A172 (cell line): ENCODE measurements at regions not wholly inside any gene's neighbourhood (a gene's known extent, or its start where the extent isn't known, plus 50 kb on each side); places are given as distances from the start of the nearest gene placed in this dataset.

Experiments used
- DNase-seq: peaks from one replicate; pipeline ENCODE4 v3.0.0-alpha.2; 2015; ENCODE audit warnings: low spot score

DNA sequence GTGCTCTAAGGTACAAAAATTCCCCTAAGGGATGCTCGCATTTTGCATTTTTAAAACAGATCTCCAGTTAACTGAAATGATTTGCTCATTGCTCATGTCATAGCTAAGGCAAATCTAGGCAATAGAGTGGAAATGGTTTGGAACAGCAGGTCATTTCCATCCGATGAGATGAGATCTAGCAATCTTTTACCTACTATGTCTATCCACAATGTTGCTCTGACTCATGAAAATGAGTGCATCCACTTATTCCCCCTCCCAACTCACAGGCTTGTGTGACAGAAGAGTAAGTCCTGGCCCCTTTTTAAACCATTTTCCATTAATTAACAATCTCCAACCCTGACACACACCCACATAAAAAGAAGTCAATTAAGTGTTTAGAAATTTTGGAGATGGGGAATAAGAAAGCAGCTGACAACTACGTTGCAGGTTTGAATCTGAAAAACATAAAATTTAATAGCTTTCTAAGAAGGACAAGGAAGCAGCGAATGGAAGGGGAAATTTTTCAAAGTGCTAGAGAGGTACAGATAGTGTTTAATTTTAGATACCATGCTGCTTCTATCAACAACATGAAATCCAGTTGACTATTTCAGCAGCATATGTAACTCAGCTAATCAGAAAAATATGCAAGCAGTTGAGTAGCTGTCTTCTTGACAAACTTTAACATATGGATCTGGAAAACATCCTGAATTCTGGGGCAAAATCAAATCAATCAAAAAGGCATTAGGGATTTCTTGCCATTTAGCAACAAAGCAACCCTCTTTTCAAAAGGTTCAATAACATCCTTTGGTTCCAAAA, 112.0 kb downstream of the TMCO5A start:
- no peak for DNase-seq

DNA sequence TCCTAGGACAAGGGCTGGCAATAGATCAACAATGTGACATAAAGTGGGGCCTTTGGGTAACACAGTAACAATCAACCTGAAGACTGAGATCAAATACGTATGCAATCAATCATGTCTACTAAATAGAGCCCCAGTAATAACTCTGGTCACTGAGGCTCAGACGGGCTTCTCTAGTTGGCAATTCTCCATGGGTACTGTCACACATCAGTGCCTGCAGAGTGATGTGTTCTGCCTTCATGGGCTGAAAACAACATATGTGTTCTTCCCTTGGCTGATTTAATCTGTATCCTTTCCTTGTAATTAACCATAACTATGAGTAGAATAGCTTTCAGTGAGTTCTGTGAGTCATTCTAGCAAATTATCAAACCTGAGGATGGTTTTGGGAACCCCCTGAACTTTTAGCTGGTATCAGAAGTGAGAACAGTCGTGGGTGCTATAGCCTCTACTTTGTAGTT, 113.6 kb downstream of the TMCO5A start:
- no peak for DNase-seq

DNA sequence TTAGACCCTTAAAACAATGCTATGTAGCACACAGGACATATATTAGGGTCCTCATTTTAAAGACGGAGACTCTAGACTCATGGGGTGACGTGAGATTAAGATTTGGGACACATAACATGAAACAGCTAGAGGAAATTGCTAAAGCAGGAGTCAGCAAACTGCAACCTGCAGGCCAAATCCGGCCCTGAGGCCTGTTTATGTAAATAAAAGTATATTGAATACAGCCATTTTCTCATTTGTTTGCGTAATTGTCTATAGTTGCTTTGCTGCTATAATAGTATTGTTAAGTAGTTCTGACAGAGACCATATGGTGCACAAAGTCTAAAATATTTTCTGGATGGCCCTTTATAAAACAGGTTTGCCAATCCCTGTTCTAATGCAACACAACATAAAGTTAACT, 115.5 kb downstream of the TMCO5A start:
- DNase-seq = no peak

DNA sequence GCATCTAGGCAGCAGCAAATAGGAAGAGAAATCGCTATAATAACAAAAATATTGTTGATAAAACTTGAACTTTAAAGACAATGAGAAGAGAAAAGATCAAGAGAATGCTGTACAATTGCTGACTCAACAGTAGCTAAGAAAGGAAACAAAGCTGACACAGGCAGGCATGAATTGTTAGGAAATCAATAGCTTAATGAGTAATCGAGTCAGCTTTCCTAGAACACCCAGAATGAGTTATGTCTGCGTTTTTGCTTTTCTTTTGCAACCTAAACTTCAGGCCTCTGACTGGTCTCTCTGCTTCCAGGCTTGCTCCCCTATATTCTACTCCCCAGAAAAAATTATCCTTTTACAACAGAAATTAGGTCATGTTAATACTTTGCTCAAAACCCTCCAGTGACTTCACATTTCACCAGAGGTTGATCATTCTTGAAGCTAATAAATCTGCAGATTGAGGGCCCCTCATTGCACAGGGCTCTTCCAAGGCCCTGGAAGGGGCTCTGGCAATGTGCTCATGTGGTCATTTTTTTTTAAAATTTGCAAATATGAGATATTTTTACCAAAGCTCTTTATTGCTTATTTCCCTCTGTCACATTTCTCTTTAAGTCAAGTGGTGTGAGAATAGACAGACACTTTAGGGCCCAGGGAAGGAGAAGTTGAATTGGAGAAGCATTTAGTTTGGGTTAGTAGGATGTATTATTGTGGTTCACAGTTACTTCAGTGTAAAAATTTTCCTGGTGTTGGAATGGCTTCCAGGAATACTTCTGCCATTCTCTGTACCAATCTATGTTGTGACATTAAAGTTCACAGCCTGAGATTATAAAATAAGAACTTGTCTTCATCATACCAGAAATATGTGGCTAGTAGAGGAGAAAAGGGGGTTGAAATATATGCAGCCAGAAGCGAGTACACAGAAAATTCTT, 116.3 kb downstream of the TMCO5A start:
- no peak for DNase-seq

DNA sequence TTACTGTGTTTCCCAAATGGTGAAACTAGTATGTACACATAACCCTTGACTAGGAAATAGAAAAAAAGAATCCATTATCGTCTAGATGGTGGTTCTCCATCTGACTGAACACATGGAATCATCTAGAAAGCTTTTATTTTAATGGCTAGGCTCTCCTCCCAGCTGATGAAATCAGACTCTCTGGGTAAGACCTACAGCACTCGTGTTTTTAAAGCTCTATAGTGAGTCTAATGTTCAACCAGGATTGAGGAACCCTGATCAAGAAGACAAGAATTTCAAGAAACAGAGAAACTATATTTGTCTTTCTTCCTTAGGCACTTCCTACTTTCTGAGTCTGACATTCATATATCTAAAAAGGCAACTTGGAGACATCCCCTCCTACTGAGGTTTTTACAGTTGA, 118.8 kb downstream of the TMCO5A start:
- DNase-seq = no peak

DNA sequence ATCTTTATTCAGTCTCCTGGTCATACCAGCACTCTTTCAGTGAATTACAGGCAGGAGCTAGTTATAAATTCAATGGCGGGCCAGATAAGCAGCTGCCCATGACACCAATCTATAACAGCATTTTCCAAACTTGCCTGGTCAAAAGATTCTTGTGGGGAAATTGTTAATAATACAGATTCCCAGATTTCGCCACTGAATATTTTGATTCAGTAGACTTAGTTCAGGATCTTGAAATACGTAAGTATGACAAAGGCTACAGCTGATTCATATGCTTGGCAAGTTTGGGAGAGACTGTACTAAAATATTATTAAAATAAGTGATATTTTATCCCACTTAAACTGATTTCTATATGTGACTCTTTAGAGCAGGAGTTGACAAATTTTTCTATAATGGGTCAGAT, 119.3 kb downstream of the TMCO5A start:
- no peak for DNase-seq

DNA sequence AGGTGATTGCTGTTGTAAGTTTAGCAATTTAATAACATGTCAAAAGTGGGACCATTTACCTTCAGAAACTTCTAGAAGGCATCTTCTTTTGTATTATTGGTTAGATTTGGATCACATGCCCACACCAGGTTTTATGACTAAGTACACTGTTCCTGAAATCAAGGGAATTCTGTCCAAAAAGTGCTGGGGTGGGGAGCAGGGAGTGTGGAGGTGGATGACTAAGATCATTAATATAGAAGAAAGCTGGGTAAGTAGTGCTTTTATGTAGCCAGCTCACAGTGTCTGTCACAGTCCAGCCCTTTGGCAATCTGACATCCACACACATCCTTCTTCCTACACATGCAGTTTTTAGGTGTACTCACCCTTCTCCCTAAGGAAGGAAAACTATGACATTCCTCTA, 120.0 kb downstream of the TMCO5A start:
- peak; percentile 22 for DNase-seq

DNA sequence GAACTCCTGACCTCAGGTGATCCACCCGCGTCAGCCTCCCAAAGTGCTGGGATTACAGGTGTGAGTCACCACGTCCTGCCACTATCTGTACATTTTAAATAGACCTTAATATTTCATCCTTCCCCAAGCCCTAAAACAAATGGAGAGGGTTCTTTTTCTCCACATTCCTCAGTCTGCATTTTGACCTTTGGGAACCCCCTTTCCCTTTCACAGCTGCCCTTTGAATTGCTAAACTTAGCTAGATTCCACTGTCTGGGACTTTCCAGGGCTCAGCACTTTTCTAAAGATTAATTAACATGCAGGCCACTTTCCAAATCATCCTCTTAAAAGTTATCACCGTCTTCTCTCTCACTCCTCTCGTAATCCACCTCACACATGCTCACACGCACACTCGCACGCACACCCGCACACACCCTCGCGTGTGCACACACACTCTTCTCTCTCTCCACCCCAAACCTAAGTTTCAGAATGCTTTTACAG, 124.2 kb downstream of the TMCO5A start:
- peak; percentile 46 for DNase-seq

DNA sequence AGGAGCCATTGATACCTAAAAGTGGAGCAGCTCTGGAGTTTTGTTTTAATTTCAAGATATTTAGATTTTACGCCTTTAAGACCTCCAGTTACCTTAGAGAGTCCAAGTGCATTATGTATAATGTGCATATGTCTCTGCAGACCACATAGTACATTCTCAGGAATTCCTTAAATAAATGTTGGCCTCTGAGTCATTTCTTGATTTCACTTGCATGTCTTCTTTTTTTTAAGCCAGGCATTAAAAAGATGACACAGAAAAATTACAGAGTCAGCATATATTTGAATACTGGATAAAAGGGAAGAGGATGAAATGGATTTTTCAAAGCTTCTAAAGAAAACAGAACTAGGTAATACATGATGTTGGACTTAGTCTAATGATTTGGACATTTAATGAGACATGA, 125.2 kb downstream of the TMCO5A start:
- peak; percentile 33 for DNase-seq

DNA sequence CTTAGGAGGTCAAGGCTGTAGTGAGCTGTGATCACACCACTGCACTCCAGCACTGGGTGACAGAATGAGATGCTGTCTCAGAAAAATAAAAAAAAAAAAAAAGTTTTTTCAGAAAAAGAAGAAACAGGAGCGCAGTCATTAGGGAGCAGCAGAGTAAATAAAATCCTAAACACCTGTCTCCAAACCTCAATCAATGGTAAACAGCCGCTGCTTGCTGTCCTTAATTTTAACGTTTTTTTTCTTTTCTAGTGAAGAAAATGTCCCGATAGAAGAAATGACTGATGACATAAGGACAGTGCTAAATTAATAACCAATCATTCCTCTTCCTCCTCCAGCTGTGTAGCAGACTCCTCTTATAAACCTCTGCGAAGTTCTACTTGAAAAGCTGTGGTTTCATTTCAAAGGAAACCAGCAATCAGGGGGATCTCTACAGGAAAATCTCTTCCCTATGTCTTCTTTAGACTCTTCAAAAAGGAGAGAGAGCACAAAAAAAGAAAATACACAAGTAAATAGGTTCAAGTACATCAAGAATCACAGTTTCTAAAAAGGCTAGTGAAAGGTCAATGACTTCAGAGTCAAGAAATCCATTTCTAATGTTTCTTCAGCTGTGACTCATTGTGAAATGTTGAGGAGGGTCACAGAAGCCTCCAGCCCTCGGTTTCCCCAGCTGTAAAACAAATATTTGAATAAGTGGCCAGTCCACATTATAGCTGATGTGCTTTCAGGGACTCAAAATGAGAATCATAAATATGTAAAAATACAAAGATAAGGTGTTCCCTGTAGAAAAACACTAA, 127.6 kb downstream of the TMCO5A start:
- DNase-seq = no peak

DNA sequence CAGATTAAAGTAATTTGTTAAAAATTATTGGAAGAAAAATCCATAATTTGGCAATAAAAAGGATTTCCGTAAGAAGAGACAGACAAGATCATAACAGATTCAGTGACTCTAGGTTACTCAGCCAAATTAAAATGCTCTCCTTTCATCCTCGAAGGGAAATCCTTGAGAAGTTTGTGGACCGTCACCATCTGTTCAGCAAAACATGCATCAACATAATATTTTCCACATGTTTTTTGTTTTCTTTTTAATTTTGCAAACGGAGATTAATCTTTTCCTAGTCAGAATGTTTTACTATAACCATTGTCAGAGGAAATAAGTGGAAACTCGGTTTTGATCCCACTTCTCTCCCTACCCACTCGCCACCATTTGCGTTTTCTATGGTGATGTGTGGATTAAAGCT, 128.3 kb downstream of the TMCO5A start:
- no peak for DNase-seq

DNA sequence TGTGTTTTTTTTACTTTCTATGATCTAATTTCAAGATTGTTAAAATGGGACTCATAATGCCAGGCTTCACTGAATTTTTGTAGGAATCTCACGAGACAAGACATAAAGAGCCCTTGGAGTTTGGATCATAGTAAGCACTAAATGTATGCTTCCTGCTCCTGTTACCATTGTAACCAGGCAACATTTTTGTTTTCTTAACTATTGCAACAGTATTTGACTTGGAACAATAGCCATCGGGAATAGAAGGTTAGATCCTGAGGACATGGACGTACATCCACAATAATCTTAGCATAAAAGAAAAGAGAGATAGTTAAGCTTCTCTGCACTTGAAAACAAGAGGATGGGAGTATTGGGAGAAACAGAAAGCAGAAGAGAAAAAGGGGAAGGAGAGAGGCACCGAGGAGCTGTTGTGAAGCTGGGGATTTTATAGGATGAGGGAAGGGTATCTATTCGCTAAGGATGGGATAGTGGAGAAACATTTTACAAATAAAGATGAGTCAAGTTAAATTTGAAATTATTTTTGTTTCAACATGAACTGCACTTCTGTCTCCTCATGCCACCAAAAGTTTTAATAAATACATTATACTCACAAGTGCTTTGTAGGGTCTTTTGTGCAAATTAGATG, 131.4 kb downstream of the TMCO5A start:
- no peak for DNase-seq

DNA sequence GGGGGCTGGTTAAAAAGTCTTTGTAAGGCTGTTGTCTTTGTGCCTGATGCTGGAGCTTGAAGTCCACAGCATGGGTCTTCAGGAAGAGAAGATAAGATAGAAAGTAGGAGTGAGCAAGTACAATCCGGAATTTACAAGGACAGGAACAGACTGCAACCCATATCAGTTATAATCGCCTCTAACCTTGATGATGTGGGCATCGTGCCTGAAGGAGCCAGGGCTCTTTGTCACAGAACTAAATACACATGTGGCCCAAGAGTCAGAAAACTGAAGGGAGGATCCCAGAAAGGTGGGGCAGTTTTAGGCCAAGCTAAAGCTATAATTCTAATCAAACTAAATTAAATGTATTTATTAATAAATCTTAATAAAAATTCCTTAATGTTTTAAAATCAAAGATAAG, 132.2 kb downstream of the TMCO5A start:
- no peak for DNase-seq

DNA sequence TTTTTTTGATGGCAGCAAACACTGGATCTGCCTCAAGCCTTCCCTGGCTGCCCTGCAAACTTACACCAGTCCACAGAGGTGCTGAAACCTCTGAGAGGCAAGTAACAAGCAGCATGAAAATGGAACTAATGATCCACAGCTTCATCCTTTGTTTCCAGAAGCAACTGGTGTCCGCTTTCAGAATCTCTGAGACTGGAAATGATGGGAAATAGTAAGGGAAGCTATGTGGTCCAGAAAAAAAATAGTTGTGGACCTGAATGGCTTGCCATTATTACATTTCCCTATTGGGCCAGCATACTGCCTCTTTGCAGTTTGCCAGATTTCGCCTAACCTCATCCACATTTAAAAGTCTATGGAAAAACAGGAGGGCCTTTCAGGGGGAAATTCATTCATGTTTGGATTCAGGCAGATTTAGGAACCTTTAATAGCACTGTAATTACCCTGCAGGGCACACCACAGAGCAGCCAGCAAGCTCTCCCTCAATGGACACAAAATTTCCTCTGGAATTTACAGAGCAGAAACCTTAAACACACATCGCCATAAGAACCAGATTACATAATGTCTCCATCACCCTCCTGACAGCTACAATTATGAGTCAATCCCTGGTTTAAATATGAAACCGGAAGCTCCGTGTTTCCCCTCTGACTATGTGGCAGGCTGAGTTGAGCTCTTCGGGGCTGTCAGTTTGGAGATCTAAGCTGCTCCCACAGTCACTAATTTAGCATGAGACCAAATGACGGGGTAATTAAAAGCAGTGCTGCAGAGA, 134.4 kb downstream of the TMCO5A start:
- DNase-seq = peak; percentile 57

DNA sequence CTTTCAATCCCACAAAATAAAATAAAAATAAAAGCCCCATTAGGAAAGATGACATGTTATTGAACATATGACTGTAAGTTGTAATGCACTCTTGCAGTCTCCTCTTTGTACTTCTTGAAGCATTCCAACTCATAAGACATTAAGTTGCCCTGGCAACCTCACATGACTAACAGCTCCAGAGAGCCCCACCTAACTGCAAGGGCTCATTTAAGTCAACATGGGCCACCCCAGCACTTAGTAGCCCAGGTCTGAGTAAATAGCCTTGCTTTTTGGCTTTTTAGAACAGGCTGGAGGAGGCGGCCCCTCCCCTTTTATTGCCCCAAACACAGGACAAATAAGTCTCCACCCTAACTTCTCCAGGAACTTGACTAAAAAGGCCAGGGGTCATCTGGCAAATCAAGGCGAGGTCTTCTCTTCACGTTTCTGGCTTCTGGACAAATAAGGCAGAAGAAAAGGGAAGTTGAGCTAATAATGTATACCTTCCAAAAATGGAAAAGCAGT, 135.1 kb downstream of the TMCO5A start:
- peak; percentile 51 for DNase-seq

DNA sequence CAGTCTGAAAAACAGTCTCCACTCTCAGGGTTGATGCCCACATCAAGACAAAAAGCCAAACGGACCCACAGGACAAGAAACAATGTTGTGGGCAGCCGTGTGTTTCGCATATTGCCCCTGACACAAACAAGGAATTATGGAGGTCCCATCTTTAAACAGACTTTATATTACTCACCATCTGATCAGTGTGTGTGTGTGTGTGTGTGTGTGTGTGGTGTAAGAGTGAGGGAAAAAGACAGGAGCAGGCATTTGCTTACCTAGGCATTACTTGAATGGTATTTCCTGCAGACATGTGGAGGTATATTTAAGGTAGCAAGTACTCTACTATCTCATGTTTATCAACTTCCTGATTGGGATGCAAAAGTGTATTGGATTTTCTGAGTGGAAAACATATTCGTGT, 136.3 kb downstream of the TMCO5A start:
- DNase-seq = no peak

DNA sequence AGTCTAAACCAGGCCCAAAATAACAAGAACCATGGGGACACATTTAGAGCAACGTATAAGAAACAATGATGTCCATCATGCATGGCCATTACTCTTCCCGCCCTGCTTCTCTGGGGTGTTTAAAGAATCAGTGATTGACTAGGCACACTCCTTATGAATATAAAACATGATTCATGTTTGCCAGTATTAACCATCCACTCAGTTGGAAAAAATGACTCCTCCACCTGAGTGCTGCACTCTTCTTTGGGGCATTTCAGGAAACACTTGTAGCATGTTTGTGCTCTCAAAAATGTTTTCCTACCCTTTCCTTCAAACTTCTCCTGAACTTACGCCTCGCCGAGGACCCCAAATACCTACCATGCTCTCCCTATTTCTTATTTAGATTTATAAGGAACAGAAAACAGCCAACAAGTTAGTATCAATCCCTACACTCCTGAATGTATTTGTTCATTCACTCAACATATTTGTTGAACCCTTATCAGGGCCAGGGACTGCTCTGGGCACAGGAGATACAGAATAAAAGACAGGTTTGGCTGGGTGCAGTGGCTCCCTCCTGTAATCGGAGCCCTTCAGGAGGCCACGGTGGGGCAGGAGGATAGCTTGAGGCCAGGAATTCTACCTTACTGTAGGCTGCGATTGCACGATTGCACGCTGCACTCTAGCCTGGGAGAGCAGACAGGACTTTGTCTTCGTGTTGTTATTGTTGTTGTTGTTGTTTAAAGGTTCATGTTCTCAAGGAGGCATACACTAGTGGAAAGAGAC, 137.0 kb downstream of the TMCO5A start:
- no peak for DNase-seq

DNA sequence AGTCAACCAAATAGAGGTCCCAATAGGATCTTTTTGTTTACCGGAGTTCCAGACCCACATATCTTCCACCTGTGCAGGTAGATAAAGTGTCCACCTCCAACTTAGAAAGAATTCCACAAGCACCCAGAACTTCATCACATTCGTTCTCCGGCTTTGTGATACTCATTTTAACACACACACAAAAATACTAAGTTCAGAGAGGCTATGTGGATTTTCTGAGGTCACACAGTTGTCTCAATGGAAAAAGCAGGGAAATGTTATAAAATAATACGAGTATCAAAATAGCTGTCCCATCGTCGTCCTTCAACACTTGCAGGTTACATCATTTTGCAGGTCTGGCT, 137.5 kb downstream of the TMCO5A start:
- DNase-seq = no peak

DNA sequence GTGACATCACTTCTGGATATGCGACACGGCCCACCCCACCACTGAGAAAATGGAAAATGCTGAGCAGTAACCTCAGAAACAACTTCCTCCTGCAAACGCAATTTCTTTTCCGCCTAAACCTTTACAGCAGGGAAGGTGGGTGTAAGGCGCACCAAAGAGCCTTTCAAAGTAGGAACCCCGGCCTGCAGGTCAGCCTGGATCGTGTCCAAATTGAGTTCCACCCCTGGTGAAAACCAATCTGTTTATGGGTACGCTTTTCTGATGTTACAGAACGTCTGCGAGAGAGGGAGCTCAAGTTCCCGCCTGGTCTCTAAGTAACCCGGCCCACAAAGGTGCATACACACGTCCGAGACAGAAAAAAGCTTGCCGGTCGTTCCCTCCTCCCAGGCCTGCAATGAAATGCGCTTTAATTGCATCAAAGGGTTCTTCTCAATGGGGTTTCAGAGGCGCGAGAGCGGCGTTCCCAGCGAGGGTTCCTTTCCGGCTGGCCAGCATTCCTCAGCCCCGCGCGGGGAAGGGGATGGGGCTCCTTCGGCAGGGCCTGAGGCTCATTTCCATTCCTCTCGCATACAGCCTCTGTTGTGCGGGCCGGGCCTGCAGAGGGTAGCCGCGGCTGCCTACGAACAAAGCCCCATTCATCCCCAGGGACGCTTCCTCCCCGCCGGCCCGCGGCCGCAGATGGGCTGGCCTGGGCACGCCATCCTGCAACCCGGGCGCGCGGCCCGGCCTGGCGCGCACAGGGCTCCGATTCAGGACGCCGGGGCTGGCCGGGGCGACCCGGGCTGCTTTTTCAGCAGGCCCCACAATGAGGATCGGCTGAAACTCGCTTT, 138.1 kb downstream of the TMCO5A start:
- DNase-seq = peak; percentile 26
